HG03378 (cell line): ENCODE measurements at regions not wholly inside any gene's neighbourhood (a gene's known extent, or its start where the extent isn't known, plus 50 kb on each side); places are given as distances from the start of the nearest gene placed in this dataset.

Source experiments
- ATAC-seq: cut with Tn5 transposase; IDR thresholded peaks from one replicate; pipeline ENCODE4 v1.9.1; 2021; ENCODE audit warnings: mild to moderate bottlenecking, moderate library complexity; ENCODE audit not compliant: unreplicated experiment

DNA sequence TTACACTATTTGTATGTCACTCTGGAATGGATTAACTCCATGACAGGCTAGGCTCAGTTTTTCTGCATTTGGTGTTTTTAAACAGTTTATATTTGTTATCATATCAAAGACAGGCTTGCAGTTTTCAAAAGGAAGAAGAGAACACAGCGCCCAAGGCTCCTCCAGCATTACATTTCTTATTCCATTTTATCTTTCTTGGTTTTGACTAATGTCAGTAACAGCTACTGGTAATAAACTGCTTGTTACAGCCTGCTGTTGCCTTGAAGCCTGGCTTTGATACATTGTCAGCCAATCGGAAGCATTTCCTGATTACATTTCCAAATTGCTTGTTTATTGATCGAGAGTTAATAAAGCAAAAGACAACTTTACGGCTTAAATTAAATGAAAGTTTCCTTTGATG lies 166.0 kb upstream of the MDFIC start:
- ATAC-seq = no peak

DNA sequence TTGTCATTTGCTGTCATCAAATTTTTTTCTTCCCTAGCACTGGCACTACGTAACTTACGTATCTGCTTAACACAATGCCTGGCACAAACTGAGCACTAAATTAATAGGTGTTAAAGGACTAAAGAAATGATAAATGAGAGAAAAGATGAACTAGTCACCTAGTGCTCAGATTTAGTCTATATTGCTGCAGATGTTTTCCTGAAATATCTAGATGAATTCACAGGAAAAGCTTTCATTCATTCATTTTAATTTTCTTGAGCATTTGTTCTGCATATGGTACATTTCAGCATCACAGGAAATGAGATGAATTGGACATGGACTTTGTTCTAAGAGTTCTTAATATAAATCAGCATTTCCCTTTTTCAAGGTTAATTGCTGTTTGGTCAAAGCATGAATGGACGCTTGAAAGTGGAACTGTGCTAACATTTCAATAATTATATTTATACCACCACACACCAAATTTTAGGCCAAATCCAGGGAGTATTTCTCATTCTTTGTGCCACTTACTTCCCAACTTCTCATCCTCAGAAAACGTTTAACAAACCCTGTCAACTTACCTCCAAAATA lies 163.2 kb upstream of the MDFIC start:
- no peak for ATAC-seq

GRCh38 chr7:114759347-114760062 lies 162.4 kb upstream of the MDFIC start:
- no peak for ATAC-seq

DNA sequence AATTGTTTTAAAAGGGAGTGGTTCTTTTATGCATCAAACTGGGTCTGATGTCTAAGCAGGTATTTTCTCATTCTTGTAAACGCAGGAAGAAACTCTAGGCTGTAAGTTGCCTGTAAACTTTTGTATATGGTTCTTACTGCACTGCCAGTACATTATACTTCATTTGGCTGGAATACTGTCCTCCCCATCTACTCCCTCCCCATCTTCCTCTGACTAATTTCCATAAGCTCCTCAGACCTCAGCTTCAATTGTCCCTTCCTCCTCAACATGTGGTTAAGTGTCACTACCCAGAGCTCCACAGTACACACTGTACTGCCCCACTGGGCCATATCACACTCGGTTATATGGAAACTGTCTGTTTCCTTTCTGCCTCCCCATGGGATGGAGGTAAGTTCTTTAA lies 161.4 kb upstream of the MDFIC start:
- ATAC-seq = no peak

GRCh38 chr7:114761973-114762372 lies 159.9 kb upstream of the MDFIC start:
- ATAC-seq = no peak

DNA sequence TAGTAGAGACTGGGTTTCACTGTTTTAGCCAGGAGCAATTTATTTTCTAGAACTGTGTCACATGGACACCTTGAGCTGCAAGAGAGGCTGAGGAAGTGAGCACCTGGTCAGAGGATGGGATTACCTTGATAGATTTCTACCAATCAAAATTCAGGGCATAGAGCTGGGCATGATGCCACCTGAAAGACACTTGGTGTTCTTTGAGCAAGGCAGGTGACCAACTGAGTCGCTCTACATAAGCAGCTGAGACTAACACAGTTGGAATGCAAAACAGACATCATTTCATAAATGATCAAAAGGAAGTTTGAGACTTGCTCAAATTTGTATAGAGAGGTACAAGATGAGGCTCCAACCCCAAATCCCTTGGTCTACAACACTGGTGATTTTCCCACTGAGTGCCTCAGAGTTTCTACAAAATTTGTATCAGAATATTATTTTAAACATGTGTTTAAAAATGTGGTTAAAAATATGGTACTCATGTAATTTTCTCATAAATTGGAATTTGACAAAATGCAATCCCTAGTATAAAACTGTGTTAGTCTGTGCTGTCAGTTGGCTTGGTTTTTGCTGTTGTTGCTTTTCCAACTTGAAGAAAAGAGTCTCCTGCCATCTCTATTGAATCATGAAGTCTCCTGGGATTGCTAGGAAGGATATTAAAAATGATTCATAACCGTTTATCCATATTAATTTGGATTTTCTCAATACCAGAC lies 156.4 kb upstream of the MDFIC start:
- ATAC-seq = no peak

GRCh38 chr7:114766041-114766356 lies 155.9 kb upstream of the MDFIC start:
- ATAC-seq = no peak

- ATAC-seq = no peak
Observed at GRCh38 chr7:114777288-114777687, 144.6 kb upstream of the MDFIC start.

GRCh38 chr7:114783508-114783907 lies 138.4 kb upstream of the MDFIC start:
- no peak for ATAC-seq

DNA sequence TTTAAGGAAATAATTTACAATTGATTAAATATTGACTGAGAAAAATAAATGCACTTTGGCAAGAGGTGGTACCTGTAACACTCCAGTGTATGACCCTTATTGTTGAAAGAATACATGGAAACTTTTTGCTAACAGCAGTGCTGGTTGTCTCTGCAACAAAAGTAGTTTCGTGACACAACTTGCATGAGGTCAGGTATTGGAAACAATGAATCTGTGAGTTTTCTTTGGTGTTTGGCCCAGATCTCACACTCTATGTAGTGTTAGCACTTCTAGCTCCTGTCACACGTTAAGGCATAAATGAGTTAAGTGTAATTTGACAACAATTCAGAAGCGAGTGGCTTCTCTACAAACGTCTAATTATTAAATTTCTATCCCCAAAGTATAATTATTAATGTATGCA lies 137.7 kb upstream of the MDFIC start:
- ATAC-seq = no peak

DNA sequence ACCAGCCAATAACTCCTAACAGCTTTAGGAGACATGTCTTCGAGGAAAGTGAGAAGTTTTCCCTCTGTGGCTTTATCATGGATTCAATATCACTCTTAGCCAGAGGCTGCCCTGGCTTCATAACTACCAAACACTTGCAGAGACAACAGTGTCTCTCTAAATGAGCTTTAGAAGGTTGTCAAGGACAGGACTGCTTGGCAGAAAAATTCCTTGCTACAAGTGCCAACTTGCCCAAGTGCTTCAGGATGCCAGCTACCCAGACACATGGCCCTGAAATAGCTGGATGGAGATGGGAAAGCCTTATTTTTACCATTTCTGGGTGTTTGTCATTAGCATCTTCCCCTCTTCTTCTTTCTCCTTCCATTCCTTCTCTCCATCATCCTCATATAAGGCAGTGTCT lies 137.1 kb upstream of the MDFIC start:
- no peak for ATAC-seq

DNA sequence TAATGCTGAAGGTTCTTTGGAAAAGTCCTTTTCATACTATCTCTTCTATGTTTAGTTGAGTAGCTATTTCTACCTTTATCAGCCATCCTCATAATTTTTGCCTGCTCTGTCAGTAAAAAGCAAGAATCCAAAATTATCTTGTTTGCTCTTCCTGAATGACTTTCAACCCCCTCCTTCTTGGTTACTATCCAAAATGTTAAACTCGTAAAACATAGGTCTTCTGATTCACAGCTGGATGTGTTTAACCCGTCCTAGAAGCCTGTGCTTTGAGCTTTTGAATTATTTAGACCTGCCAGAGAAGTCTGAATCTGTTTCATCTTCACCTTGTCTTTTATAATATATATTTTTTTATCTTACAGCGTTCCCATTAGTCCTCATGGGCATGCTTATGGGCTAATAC lies 136.4 kb upstream of the MDFIC start:
- no peak for ATAC-seq

DNA sequence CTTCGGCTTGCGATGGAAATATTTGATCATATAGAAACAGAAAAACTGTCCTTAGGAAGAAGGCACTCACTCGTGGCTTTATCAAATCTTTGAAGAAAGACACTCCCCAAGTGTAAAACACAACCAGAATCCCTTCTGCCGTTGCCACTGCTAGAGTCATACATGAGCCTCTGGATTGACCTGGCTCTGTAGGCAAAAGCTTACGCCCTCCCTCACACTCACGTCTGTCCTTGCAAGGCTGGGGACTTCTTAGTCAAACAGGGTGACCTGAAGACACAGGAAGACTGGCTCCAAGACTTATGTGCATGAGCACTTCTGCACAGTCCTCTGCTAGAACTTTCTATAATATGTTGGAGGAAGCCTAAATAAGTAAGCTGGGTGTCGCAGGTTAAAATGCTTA lies 135.4 kb upstream of the MDFIC start:
- no peak for ATAC-seq

DNA sequence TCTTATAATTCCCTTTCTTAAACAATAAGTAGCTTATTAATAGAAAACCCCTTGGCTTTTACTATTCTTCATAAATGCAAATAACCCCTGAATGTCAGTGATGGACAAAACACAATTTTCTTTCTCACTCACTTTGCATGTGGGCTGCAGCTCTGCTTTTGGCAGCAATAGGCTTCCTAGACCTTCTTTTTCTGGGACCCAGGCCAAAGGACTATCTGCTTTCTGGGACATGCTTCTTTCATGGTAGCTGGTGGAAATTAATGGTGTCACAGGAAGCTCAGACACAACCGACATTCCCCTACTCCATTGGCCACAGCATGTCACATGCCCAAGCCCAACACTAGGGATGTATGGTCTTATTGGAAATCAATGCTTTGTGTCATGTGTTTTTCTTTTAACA lies 134.3 kb upstream of the MDFIC start:
- ATAC-seq = no peak

GRCh38 chr7:114788706-114789105 lies 133.2 kb upstream of the MDFIC start:
- no peak for ATAC-seq

DNA sequence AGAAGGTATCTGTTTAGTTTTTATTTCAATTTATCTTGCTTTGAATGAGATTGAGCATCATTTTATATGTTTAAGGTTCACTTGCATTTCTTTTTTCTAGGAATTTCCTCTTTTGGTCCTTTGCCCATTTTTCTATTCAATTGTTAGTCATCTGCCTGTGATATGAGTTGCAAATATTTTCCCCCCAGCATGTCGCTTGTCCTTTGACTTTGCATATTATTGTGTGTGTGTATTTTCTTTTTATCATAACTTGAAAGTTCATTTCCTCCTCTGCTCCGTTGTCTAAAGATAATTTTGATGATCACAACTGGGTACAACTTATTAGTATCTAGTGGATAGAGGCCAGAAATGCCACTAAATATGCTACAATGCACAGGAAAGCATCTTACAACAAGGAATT lies 132.7 kb upstream of the MDFIC start:
- ATAC-seq = no peak

- no peak for ATAC-seq
Observed at GRCh38 chr7:114789871-114790311, 132.0 kb upstream of the MDFIC start.

DNA sequence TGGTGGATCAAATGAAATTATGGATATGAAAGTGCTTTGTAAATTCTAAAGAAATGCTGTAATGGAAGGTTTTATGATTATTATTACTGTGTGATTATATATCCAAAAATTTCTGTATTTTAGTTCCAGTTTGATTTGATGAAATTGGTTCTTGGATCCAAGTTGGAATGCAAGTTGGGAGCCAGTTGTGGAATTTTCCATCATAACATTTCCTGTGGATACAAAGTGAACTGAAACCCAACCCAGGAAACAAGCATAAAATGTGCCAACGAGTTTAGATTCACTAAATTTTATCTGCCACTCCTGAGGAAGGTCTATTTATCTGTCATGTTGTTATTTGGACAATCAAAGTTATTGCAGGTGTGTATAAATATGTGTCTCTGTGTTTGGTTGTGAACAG lies 131.4 kb upstream of the MDFIC start:
- no peak for ATAC-seq

- no peak for ATAC-seq
Observed at GRCh38 chr7:114791771-114792170, 130.1 kb upstream of the MDFIC start.

DNA sequence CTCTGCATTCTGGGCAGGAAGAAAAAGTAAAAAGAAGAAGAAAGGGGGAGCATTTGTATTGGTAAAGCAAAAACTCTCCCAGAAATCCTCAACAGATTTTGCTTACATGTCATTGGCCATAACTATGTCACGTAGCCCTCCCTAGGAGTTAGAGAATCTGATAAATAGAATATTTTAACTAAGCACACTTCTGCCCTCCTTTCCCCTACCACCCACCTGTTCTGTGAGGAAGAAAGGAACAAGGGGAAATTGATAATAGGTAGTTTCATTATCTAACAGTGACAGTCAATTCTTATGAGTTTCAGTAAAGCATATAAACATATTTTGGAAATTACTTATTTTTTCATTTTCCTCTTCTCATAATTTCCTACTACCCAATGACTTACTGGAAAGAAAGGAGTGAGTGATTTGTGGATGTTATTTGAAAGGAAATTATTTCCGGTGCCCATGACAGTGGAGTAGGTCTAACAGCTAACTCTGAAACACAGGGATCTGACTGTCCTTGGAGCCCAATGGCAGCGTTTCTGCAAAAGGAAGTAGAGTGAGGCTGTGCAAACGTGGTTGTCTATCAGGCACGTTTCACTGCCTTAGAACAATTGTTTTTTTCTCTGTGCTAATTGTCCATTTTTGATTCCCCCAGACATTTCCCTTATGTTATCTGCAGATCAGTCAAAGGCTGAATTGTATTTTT lies 128.6 kb upstream of the MDFIC start:
- no peak for ATAC-seq

GRCh38 chr7:114795475-114795874 lies 126.4 kb upstream of the MDFIC start:
- no peak for ATAC-seq

DNA sequence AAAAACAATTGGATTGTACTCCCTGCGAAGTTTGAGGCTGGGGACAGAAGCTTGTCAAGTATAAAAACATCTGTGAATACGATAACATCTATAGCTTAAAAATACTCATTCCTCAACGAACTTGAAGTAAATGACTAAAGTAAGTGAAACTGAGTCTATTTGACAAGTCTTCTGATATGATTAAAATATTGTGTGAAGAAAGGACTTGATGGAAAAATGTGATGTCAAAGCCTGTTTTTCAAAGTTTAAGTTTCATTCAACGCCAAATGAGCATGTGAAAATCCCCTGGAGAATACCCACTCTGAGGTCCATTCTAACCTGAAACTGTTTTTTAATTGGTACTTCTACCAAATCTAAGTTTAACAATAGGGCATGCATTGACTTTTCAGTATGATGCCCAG lies 122.3 kb upstream of the MDFIC start:
- no peak for ATAC-seq
